IMR-90 (cell line): ENCODE measurements at regions not wholly inside any gene's neighbourhood (a gene's known extent, or its start where the extent isn't known, plus 50 kb on each side); places are given as distances from the start of the nearest gene placed in this dataset.

ENCODE experiments used
- MAZ ChIP-seq: IDR thresholded peaks from 2 replicates; pipeline ENCODE4 v1.6.1; 2012; ENCODE audit warnings: low read depth, mild to moderate bottlenecking, low read length, improper control_type of control experiment, moderate library complexity, borderline replicate concordance
- MXI1 ChIP-seq: IDR thresholded peaks from 2 replicates; pipeline ENCODE4 v1.6.1; 2012; ENCODE audit warnings: low read depth, mild to moderate bottlenecking, low read length, moderate library complexity, borderline replicate concordance
- POLR2A ChIP-seq: IDR thresholded peaks from 2 replicates; pipeline ENCODE4 v1.6.1; 2012; ENCODE audit warnings: mild to moderate bottlenecking, low read depth, low read length
- RCOR1 ChIP-seq: IDR thresholded peaks from 2 replicates; pipeline ENCODE4 v1.6.1; 2012; ENCODE audit warnings: mild to moderate bottlenecking, low read length, improper control_type of control experiment; ENCODE audit not compliant: insufficient replicate concordance
- SMC3 ChIP-seq: fragments of 150-350 bp; IDR thresholded peaks from 2 replicates; pipeline ENCODE4 v1.6.1; 2016; ENCODE audit warnings: low read depth, mild to moderate bottlenecking, antibody characterized with exemption, low read length, moderate library complexity
- TF ChIP-seq, protein P1 (sequence below): conservative IDR thresholded peaks from 2 replicates; pipeline ENCODE4 v1.5.1; 2012; ENCODE audit warnings: mild to moderate bottlenecking, low read depth, low read length, improper control_type of control experiment

GRCh38 chr5:17123010-17123409, 94.4 kb upstream of the BASP1 start:
- TF ChIP-seq, protein P1, sequence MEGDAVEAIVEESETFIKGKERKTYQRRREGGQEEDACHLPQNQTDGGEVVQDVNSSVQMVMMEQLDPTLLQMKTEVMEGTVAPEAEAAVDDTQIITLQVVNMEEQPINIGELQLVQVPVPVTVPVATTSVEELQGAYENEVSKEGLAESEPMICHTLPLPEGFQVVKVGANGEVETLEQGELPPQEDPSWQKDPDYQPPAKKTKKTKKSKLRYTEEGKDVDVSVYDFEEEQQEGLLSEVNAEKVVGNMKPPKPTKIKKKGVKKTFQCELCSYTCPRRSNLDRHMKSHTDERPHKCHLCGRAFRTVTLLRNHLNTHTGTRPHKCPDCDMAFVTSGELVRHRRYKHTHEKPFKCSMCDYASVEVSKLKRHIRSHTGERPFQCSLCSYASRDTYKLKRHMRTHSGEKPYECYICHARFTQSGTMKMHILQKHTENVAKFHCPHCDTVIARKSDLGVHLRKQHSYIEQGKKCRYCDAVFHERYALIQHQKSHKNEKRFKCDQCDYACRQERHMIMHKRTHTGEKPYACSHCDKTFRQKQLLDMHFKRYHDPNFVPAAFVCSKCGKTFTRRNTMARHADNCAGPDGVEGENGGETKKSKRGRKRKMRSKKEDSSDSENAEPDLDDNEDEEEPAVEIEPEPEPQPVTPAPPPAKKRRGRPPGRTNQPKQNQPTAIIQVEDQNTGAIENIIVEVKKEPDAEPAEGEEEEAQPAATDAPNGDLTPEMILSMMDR: no peak
- no peak for TF ChIP-seq MAZ
- no peak for TF ChIP-seq SMC3
- TF ChIP-seq RCOR1: no peak
- no peak for TF ChIP-seq POLR2A
- no peak for TF ChIP-seq MXI1
